ENCODE measurements at regions not wholly inside any gene's neighbourhood (a gene's known extent, or its start where the extent isn't known, plus 50 kb on each side); places are given as distances from the start of the nearest gene placed in this dataset.

DNA sequence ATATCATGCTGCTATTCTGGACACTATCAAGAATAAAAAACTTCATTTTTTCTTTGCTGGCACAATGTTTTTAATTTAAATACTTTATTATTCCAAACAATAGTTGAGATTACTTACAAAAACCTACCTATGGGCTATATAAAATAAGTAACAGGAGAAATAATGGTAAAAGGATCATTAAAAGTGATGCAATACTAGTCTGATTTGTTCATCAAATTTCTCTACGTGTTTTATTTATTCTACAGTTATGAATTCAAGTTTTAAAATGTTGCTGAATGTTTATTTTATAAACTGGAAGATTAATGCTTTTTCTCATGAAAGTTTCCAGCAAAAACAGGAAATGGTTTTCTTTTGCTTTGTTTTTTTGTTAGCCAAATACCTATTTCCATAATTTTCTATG is 662.4 kb upstream of the BRINP3 start:
- BruUV-seq (replicated peaks), result no TSS peak
- no peak for DNase-seq (ENCODE audit: low spot score)
- Histone ChIP-seq H3K9me2 (ENCODE audit: insufficient read depth, low read length) (no peaks in the 10 kb centered on the region), H3K9me3 (ENCODE audit: low read length) (no peaks in the 10 kb centered on the region), H3K79me2 (ENCODE audit: insufficient read depth, low read depth, low read length) (no peaks in the 10 kb centered on the region), H3K4me3 (ENCODE audit: low read depth, low read length, poor library complexity, severe bottlenecking) (no peak overlapping the region), H2AFZ (ENCODE audit: low read length) (no peak overlapping the region), H3K36me3 (ENCODE audit: insufficient read depth, low read length) (no peaks in the 10 kb centered on the region), H3K4me1 (ENCODE audit: insufficient read depth, low read length, poor library complexity, severe bottlenecking) (no peaks in the 10 kb centered on the region), H4K20me1 (ENCODE audit: insufficient read depth, low read length) (no peaks in the 10 kb centered on the region), H3K27ac (ENCODE audit: low read depth, low read length, poor library complexity, severe bottlenecking) (no peak overlapping the region), H3K4me2 (ENCODE audit: low read length) (no peak overlapping the region)
- intact Hi-C loops (cut with micrococcal nuclease; ENCODE audit: unreplicated experiment), result no loop called here
- POLR2A ChIA-PET, result no interaction called here
- CTCF ChIA-PET (ENCODE audit: unreplicated experiment), result no interaction called here
- no peak for TF ChIP-seq EZH2phosphoT487 (IDR thresholded peaks at IDR 0.05; ENCODE audit: borderline replicate concordance, low read depth, low read length)
- TF ChIP-seq, protein P1, sequence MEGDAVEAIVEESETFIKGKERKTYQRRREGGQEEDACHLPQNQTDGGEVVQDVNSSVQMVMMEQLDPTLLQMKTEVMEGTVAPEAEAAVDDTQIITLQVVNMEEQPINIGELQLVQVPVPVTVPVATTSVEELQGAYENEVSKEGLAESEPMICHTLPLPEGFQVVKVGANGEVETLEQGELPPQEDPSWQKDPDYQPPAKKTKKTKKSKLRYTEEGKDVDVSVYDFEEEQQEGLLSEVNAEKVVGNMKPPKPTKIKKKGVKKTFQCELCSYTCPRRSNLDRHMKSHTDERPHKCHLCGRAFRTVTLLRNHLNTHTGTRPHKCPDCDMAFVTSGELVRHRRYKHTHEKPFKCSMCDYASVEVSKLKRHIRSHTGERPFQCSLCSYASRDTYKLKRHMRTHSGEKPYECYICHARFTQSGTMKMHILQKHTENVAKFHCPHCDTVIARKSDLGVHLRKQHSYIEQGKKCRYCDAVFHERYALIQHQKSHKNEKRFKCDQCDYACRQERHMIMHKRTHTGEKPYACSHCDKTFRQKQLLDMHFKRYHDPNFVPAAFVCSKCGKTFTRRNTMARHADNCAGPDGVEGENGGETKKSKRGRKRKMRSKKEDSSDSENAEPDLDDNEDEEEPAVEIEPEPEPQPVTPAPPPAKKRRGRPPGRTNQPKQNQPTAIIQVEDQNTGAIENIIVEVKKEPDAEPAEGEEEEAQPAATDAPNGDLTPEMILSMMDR (conservative IDR thresholded peaks at IDR 0.05; ENCODE audit: low read length), result no peak

DNA sequence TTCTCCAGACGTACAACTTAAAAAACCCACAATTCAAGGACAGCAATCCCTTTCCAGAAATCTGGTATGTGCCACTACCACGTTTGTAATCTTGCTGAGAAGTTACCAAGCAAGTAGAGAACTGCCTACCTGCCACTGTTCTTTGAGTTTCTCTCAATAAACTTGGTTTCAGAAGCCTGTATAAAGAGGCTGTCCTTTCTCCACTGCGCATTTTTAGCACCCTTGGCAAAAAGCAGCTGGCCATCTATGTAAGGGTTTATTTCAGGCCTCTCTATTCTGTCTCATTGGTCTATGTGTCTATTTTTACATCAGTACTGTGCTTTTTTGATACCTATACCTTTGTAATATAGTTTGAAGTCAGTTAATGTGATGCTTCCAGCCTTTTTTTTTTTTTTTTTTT is 665.1 kb upstream of the BRINP3 start:
- intact Hi-C loops (cut with micrococcal nuclease; ENCODE audit: unreplicated experiment), result no loop called here
- H3K4me2 ChIP-seq (ENCODE audit: low read length), result no peak overlapping the region
- H4K20me1 ChIP-seq (ENCODE audit: insufficient read depth, low read length), result no peaks in the 10 kb centered on the region
- no peaks in the 10 kb centered on the region for H3K9me2 ChIP-seq (ENCODE audit: insufficient read depth, low read length)
- no peak overlapping the region for H3K4me3 ChIP-seq (ENCODE audit: low read depth, low read length, poor library complexity, severe bottlenecking)
- ChIA-PET CTCF (ENCODE audit: unreplicated experiment) (no interaction called here), POLR2A (interaction anchor here (0.6 kb wide), 3 partner anchors 31 to 65 kb away, joined by 4 to 6 read pairs (median 5); no protein-coding TSS in a partner anchor)
- BruUV-seq (replicated peaks), result no TSS peak
- H3K4me1 ChIP-seq (ENCODE audit: insufficient read depth, low read length, poor library complexity, severe bottlenecking), result no peaks in the 10 kb centered on the region
- H3K79me2 ChIP-seq (ENCODE audit: insufficient read depth, low read depth, low read length), result no peaks in the 10 kb centered on the region
- no peak for DNase-seq (ENCODE audit: low spot score)
- TF ChIP-seq, protein P1 (conservative IDR thresholded peaks at IDR 0.05; ENCODE audit: low read length), result no peak
- TF ChIP-seq EZH2phosphoT487 (IDR thresholded peaks at IDR 0.05; ENCODE audit: borderline replicate concordance, low read depth, low read length), result no peak
- H3K27ac ChIP-seq (ENCODE audit: low read depth, low read length, poor library complexity, severe bottlenecking), result no peak overlapping the region
- no peaks in the 10 kb centered on the region for H3K36me3 ChIP-seq (ENCODE audit: insufficient read depth, low read length)
- H2AFZ ChIP-seq (ENCODE audit: low read length), result no peak overlapping the region
- H3K9me3 ChIP-seq (ENCODE audit: low read length), result no peaks in the 10 kb centered on the region

- BruUV-seq (replicated peaks), result no TSS peak
- Histone ChIP-seq H3K4me3 (ENCODE audit: low read depth, low read length, poor library complexity, severe bottlenecking) (no peak overlapping the region), H3K27ac (ENCODE audit: low read depth, low read length, poor library complexity, severe bottlenecking) (no peak overlapping the region), H3K4me1 (ENCODE audit: insufficient read depth, low read length, poor library complexity, severe bottlenecking) (no peaks in the 10 kb centered on the region), H3K36me3 (ENCODE audit: insufficient read depth, low read length) (no peaks in the 10 kb centered on the region), H3K79me2 (ENCODE audit: insufficient read depth, low read depth, low read length) (no peaks in the 10 kb centered on the region), H3K9me2 (ENCODE audit: insufficient read depth, low read length) (no peaks in the 10 kb centered on the region), H3K9me3 (ENCODE audit: low read length) (no peaks in the 10 kb centered on the region), H3K4me2 (ENCODE audit: low read length) (no peak overlapping the region), H4K20me1 (ENCODE audit: insufficient read depth, low read length) (no peaks in the 10 kb centered on the region), H2AFZ (ENCODE audit: low read length) (no peak overlapping the region)
- intact Hi-C loops (cut with micrococcal nuclease; ENCODE audit: unreplicated experiment), result no loop called here
- POLR2A ChIA-PET, result no interaction called here
- TF ChIP-seq, protein P1 (conservative IDR thresholded peaks at IDR 0.05; ENCODE audit: low read length), result no peak
- DNase-seq (ENCODE audit: low spot score), result no peak
- CTCF ChIA-PET (ENCODE audit: unreplicated experiment), result no interaction called here
Observed at GRCh38 chr1:191145834-191146233, 668.2 kb upstream of the BRINP3 start.

All from OCI-LY7 (cell line).